CD8-positive, alpha-beta memory T cell (primary cell): ENCODE measurements at regions not wholly inside any gene's neighbourhood (a gene's known extent, or its start where the extent isn't known, plus 50 kb on each side); places are given as distances from the start of the nearest gene placed in this dataset.
"Not testable (repeated sequence)": the region's sequence is repeated elsewhere in the genome, so short reads cannot be mapped to it uniquely, and the experiment has no call there.

ENCODE experiments used
- CTCF ChIA-PET: fragments of 350-600 bp; sonication (Branson Sonifier 250); formaldehyde crosslinking; loops from one replicate; lab custom pipeline; 2021; ENCODE audit warnings: antibody characterized with exemption; lab: Charles Lee
- POLR2A ChIA-PET: fragments of 350-600 bp; sonication (Branson Sonifier 250); formaldehyde crosslinking; loops from one replicate; lab custom pipeline; 2021; ENCODE audit warnings: antibody characterized with exemption; lab: Charles Lee
- DNase-seq, 5 donors: peaks; one replicate each; pipeline versions ENCODE4 v3.0.0 to v3.0.0-alpha.2; 2020 to 2022; ENCODE audit warnings: mixed read lengths in 1 of 5
- H3K27ac ChIP-seq: one replicate; pipeline ENCODE4 v1.7.0; 2013; ENCODE audit warnings: low read depth, mild to moderate bottlenecking, low read length, moderate library complexity
- H3K27me3 ChIP-seq: 2 replicates; pipeline ENCODE4 v1.7.0; 2013; ENCODE audit warnings: low read length, mild to moderate bottlenecking; ENCODE audit not compliant: insufficient read depth, poor library complexity, severe bottlenecking
- H3K36me3 ChIP-seq: 2 replicates; pipeline ENCODE4 v1.7.0; 2013; ENCODE audit warnings: mild to moderate bottlenecking, low read length, moderate library complexity; ENCODE audit not compliant: insufficient read depth
- H3K4me1 ChIP-seq: 2 replicates; pipeline ENCODE4 v1.7.0; 2013; ENCODE audit warnings: mild to moderate bottlenecking, low read length, moderate library complexity; ENCODE audit not compliant: insufficient read depth
- H3K4me3 ChIP-seq: 2 replicates; pipeline ENCODE4 v1.7.0; 2013; ENCODE audit warnings: mild to moderate bottlenecking, low read length
- H3K9me3 ChIP-seq: 2 replicates; pipeline ENCODE4 v1.7.0; 2013; ENCODE audit warnings: mild to moderate bottlenecking, low read length
- H3K27ac Mint-ChIP-seq, 8 donors: one replicate each; pipeline ENCODE4 v1.8.0; 2020 to 2021; ENCODE audit warnings: mixed read lengths in 8 of 8, mild to moderate bottlenecking in 6 of 8, inconsistent platforms in 3 of 8, moderate library complexity in 3 of 8
- H3K27me3 Mint-ChIP-seq, 2 donors: one replicate each; pipeline ENCODE4 v1.8.0; 2020 to 2021; ENCODE audit warnings: mixed read lengths in 2 of 2, mild to moderate bottlenecking in 1 of 2, moderate library complexity in 1 of 2
- H3K36me3 Mint-ChIP-seq, 3 donors: one replicate each; pipeline ENCODE4 v1.8.0; 2020 to 2021; ENCODE audit warnings: mixed read lengths in 3 of 3, inconsistent platforms in 1 of 3, mild to moderate bottlenecking in 1 of 3
- H3K4me1 Mint-ChIP-seq, 3 donors: one replicate each; pipeline ENCODE4 v1.8.0; 2020 to 2021; ENCODE audit warnings: mixed read lengths in 3 of 3, inconsistent platforms in 1 of 3, mild to moderate bottlenecking in 1 of 3
- H3K4me3 Mint-ChIP-seq, 7 donors: one replicate each; pipeline ENCODE4 v1.8.0; 2020 to 2021; ENCODE audit warnings: mixed read lengths in 7 of 7, mild to moderate bottlenecking in 6 of 7, moderate library complexity in 4 of 7, inconsistent platforms in 2 of 7
- H3K9me3 Mint-ChIP-seq, 5 donors: one replicate each; pipeline ENCODE4 v1.8.0; 2020 to 2022; ENCODE audit warnings: mixed read lengths in 5 of 5, mild to moderate bottlenecking in 3 of 5, moderate library complexity in 2 of 5, inconsistent platforms in 1 of 5

DNA sequence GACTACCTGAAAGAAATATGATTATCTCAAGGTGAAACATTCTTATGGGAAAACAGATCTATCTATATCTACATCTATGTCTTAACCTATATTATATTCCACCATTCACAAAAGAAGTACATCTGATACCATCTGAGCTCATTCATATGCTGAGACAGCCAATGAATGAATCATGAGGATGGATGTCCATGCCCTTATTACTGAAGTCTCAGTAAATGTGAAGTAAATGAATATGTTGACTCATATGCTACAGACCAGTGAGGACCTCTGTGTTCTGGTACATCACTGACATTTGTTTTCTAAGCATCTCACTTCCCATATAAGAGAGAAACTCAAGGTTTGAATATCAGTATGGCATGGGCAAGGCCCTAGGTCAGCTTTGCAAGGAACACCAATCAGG is 311.2 kb upstream of the TMC3 start:
- no peaks in the 10 kb centered on the region for H3K36me3 Mint-ChIP-seq
- H3K27me3 ChIP-seq = no peaks in the 10 kb centered on the region
- no peak for DNase-seq
- CTCF ChIA-PET = no interaction called here
- H3K27me3 Mint-ChIP-seq = peaks cover 0 to 2% of the 10 kb centered on the region in 2 donors
- no peak overlapping the region for H3K27ac ChIP-seq
- H3K4me3 ChIP-seq = no peak overlapping the region
- no peaks in the 10 kb centered on the region for H3K4me1 ChIP-seq
- no peaks in the 10 kb centered on the region for H3K9me3 ChIP-seq
- H3K9me3 Mint-ChIP-seq = peaks cover 1 to 13% (median 9%) of the 10 kb centered on the region in 5 donors
- H3K36me3 ChIP-seq = no peaks in the 10 kb centered on the region
- no peaks in the 10 kb centered on the region for H3K4me1 Mint-ChIP-seq
- no peak overlapping the region for H3K4me3 Mint-ChIP-seq
- H3K27ac Mint-ChIP-seq = no peak overlapping the region
- POLR2A ChIA-PET = no interaction called here

DNA sequence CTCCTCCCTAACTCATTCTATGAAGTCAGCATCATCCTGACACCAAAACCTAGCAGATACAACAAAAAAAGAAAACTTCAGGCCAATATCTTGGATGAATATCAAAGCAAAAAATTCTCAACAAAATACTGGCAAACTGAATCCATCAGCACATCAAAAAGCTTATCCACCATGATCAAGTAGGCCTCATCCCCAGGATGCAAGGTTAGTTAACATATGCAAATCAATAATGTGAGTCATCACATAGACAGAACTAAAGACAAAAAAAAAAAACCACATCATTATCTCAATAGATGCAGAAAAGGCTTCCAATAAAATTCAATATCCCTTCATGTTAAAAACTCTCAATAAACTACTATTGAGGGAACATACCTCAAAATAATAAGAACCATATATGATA is 306.8 kb upstream of the TMC3 start:
- no peak overlapping the region for H3K27ac Mint-ChIP-seq

DNA sequence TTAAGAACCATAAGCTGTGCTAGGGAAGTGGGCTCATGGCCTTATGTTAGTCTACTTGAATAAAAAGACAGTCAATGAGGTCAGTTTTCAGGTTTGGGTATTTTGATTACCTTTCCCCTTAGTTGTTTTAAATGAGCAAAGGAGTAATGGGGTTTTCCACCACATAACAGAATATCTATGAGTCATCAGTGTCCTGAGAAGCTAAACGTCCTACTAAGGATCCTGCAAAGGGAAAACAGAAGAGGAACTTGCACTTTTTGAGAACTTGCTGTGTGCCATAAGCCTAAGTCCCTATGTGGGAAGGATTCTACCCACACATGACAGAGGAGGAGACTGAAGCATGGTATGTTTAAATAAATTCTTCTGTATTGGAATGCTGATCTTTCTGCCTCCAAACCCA is 292.8 kb upstream of the TMC3 start:
- Histone ChIP-seq H3K27ac (no peak overlapping the region), H3K4me1 (no peaks in the 10 kb centered on the region), H3K9me3 (no peaks in the 10 kb centered on the region), H3K36me3 (no peaks in the 10 kb centered on the region), H3K27me3 (no peaks in the 10 kb centered on the region), H3K4me3 (no peak overlapping the region)
- Mint-ChIP-seq H3K27me3 (peaks cover 0 to 3% of the 10 kb centered on the region in 2 donors), H3K36me3 (no peaks in the 10 kb centered on the region), H3K9me3 (peaks cover 0 to 2% (median 0%) of the 10 kb centered on the region in 5 donors), H3K27ac (no peak overlapping the region), H3K4me1 (no peaks in the 10 kb centered on the region), H3K4me3 (no peak overlapping the region)
- ChIA-PET CTCF (no interaction called here), POLR2A (no interaction called here)
- no peak for DNase-seq

More for the DNA sequence above, 306.8 kb upstream of the TMC3 start:
- Mint-ChIP-seq H3K4me3 (no peak overlapping the region), H3K27me3 (peaks cover 2 to 4% of the 10 kb centered on the region in 2 donors), H3K4me1 (no peaks in the 10 kb centered on the region), H3K36me3 (no peaks in the 10 kb centered on the region), H3K9me3 (peaks cover 1 to 12% (median 10%) of the 10 kb centered on the region in 5 donors)
- Histone ChIP-seq H3K27me3 (no peaks in the 10 kb centered on the region), H3K4me1 (no peaks in the 10 kb centered on the region), H3K36me3 (no peaks in the 10 kb centered on the region), H3K9me3 (no peaks in the 10 kb centered on the region), H3K27ac (no peak overlapping the region), H3K4me3 (no peak overlapping the region)
- no peak for DNase-seq
- ChIA-PET POLR2A (no interaction called here), CTCF (no interaction called here)

DNA sequence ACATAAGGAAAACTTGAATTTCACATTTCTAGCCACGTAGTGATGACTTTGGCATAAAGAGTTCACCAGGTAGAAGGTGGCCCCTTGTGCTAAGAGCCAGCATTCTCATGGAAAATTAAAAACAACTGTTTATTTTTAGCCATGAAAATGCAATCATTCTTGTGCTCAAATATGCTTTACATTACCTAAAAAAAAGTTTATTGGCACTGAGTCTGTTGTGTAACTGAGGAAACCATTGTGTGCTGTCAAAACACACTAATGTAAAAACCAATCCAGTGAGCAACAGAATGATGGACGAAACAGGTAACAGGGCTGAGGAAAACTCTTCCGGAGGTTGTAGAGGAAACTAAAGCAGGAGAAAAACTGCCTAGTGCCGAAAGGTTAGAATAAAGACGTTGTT is 287.0 kb upstream of the TMC3 start:
- no peaks in the 10 kb centered on the region for H3K27me3 ChIP-seq
- Mint-ChIP-seq H3K4me3 (no peak overlapping the region), H3K9me3 (peaks cover 0 to 6% (median 0%) of the 10 kb centered on the region in 5 donors), H3K27me3 (peaks cover 1 to 3% of the 10 kb centered on the region in 2 donors), H3K27ac (no peak overlapping the region), H3K36me3 (no peaks in the 10 kb centered on the region), H3K4me1 (no peaks in the 10 kb centered on the region)
- no peak overlapping the region for H3K4me3 ChIP-seq
- no peaks in the 10 kb centered on the region for H3K36me3 ChIP-seq
- H3K27ac ChIP-seq = no peak overlapping the region
- no peaks in the 10 kb centered on the region for H3K9me3 ChIP-seq
- ChIA-PET POLR2A (no interaction called here), CTCF (no interaction called here)
- DNase-seq = no peak
- H3K4me1 ChIP-seq = no peaks in the 10 kb centered on the region

DNA sequence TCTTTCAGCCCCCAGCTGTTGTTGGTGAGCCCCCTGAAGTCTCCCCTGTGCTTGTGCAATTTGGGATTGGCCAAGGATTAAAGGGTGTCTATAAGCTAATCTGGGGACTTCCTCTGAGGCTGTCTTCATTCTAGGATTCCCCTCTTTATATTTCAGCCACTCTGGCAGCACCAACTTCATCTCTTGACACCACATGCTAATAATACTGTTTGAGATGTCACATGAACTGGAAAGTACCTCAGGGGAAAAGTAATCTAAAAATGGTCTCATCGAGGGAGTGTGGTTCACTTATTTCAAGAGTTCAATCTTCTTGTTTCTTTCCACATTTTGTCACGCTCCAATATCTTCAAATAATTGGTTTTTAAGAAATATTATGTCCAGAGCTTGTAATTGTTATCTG is 279.2 kb upstream of the TMC3 start:
- Mint-ChIP-seq H3K27ac (no peak overlapping the region), H3K9me3 (peaks cover 0 to 7% (median 5%) of the 10 kb centered on the region in 5 donors), H3K27me3 (peaks cover 0 to 3% of the 10 kb centered on the region in 2 donors), H3K36me3 (no peaks in the 10 kb centered on the region), H3K4me3 (no peak overlapping the region), H3K4me1 (no peaks in the 10 kb centered on the region)
- H3K9me3 ChIP-seq = no peaks in the 10 kb centered on the region
- H3K4me3 ChIP-seq = no peak overlapping the region
- DNase-seq = no peak
- no peaks in the 10 kb centered on the region for H3K36me3 ChIP-seq
- POLR2A ChIA-PET = no interaction called here
- H3K27ac ChIP-seq = no peak overlapping the region
- no peaks in the 10 kb centered on the region for H3K27me3 ChIP-seq
- H3K4me1 ChIP-seq = no peaks in the 10 kb centered on the region
- CTCF ChIA-PET = no interaction called here

DNA sequence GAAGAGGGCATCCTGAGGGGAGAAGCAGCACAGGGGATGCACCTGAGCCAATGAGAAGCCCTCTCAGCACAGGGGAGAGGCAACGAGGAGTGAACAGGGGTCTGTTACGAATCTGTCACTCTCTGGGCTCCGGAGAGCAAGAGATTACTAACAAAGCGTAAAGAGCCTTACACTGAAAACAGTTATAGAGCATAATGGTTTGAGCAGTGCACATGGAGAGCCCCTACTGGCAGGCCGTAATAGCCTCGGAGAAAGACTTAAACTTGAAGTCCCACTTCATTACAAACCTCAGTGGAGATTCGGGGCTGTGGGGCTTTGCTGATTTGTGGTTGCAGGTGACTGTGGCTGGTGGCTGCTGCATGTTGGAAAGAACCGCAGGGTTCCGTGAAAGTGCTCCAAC is 271.5 kb upstream of the TMC3 start:
- H3K27ac ChIP-seq = no peak overlapping the region
- no peaks in the 10 kb centered on the region for H3K4me1 Mint-ChIP-seq
- H3K4me3 Mint-ChIP-seq = no peak overlapping the region
- H3K27ac Mint-ChIP-seq = no peak overlapping the region
- CTCF ChIA-PET = no interaction called here
- DNase-seq = no peak
- peaks cover 0 to under 1% (median 0%) of the 10 kb centered on the region in 5 donors for H3K9me3 Mint-ChIP-seq
- no peaks in the 10 kb centered on the region for H3K36me3 Mint-ChIP-seq
- H3K27me3 ChIP-seq = no peaks in the 10 kb centered on the region
- H3K4me1 ChIP-seq = no peaks in the 10 kb centered on the region
- H3K4me3 ChIP-seq = no peak overlapping the region
- peaks cover 0 to 2% of the 10 kb centered on the region in 2 donors for H3K27me3 Mint-ChIP-seq
- H3K9me3 ChIP-seq = no peaks in the 10 kb centered on the region
- POLR2A ChIA-PET = no interaction called here
- no peaks in the 10 kb centered on the region for H3K36me3 ChIP-seq

DNA sequence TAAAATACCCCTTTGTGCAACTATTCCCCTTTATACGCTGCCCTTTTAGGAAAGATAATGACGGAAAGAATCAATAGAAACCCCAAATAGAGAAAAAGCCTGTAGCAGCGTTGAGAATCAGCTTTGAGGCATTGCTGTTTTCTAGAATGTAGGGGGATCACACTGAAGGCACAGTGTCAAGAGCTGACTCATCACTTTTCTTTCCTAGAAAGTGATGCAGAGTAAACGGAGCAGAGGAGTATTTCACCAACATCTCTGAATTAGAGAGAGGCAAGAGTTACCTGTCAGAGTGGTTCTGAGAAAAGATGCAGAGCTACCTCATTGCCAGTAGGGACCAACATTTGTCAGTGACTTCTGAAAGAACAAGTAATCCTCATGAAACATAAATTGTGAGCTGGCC is 269.8 kb upstream of the TMC3 start:
- CTCF ChIA-PET = no interaction called here
- H3K27me3 Mint-ChIP-seq = peaks cover 0 to 2% of the 10 kb centered on the region in 2 donors
- DNase-seq = no peak
- H3K27ac Mint-ChIP-seq = no peak overlapping the region
- no peaks in the 10 kb centered on the region for H3K36me3 Mint-ChIP-seq
- H3K4me1 Mint-ChIP-seq = no peaks in the 10 kb centered on the region
- no peaks in the 10 kb centered on the region for H3K27me3 ChIP-seq
- H3K4me1 ChIP-seq = no peaks in the 10 kb centered on the region
- no peak overlapping the region for H3K4me3 ChIP-seq
- H3K9me3 Mint-ChIP-seq = no peaks in the 10 kb centered on the region
- H3K4me3 Mint-ChIP-seq = no peak overlapping the region
- no peaks in the 10 kb centered on the region for H3K36me3 ChIP-seq
- no peak overlapping the region for H3K27ac ChIP-seq
- H3K9me3 ChIP-seq = no peaks in the 10 kb centered on the region
- POLR2A ChIA-PET = no interaction called here

DNA sequence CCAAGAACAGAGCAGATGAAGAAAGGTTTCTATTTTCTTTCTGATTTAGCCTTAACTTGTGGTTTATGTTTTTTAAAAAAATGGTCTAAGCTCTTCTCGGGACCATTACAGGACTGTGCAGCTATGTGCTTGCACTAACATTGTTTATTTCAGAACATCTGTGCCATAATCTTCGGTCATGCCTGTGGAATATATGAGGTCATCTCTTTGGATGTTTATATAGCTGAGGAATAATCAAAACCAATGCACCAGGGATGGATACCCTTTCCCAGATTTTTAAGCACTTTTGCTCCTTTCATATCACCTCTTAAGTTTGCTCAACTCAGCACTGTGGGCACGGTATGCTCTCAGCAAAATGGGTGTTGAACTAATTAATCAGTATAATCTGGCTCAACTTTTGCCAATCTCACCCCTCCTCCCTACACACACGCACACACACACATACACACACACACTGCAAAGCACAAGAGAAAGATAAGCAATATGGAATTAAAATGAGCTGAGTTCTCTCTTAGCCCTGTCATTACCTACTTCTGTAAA is 268.5 kb upstream of the TMC3 start:
- Mint-ChIP-seq H3K9me3 (no peaks in the 10 kb centered on the region), H3K4me3 (no peak overlapping the region), H3K4me1 (no peaks in the 10 kb centered on the region), H3K27me3 (peaks cover 0 to 2% of the 10 kb centered on the region in 2 donors), H3K27ac (no peak overlapping the region), H3K36me3 (no peaks in the 10 kb centered on the region)
- Histone ChIP-seq H3K36me3 (no peaks in the 10 kb centered on the region), H3K4me3 (no peak overlapping the region), H3K4me1 (no peaks in the 10 kb centered on the region), H3K27me3 (no peaks in the 10 kb centered on the region), H3K27ac (no peak overlapping the region), H3K9me3 (no peaks in the 10 kb centered on the region)
- CTCF ChIA-PET = no interaction called here
- no peak for DNase-seq
- POLR2A ChIA-PET = no interaction called here

DNA sequence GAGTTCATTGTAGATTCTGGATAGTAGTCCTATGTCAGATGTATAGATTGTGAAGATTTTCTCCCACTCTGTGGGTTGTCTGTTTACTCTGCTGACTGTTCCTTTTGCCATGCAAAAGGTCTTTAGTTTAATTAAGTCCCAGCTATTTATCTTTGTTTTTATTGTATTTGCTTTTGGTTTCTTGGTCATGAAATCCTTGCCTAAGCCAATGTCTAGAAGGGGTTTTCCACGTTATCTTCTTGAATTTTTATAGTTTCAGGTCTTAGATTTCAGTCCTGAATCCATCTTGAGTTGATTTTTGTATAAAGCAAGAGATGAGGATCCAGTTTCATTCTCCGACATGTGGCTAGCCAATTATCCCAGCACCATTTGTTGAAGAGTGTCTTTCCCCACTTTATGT is 262.1 kb upstream of the TMC3 start:
- H3K4me1 Mint-ChIP-seq, H3K4me3 ChIP-seq, H3K9me3 ChIP-seq, H3K36me3 Mint-ChIP-seq, H3K27me3 ChIP-seq, H3K36me3 ChIP-seq, H3K4me3 Mint-ChIP-seq, H3K4me1 ChIP-seq, H3K9me3 Mint-ChIP-seq, POLR2A ChIA-PET, CTCF ChIA-PET, H3K27ac Mint-ChIP-seq, H3K27me3 Mint-ChIP-seq, DNase-seq, H3K27ac ChIP-seq: not testable (repeated sequence)
